GM21423 (cell line): ENCODE measurements at regions not wholly inside any gene's neighbourhood (a gene's known extent, or its start where the extent isn't known, plus 50 kb on each side); places are given as distances from the start of the nearest gene placed in this dataset.

Experiments
- ATAC-seq: cut with Tn5 transposase; IDR thresholded peaks from one replicate; pipeline ENCODE4 v1.9.1; 2021; ENCODE audit warnings: mild to moderate bottlenecking, moderate library complexity; ENCODE audit not compliant: unreplicated experiment

DNA sequence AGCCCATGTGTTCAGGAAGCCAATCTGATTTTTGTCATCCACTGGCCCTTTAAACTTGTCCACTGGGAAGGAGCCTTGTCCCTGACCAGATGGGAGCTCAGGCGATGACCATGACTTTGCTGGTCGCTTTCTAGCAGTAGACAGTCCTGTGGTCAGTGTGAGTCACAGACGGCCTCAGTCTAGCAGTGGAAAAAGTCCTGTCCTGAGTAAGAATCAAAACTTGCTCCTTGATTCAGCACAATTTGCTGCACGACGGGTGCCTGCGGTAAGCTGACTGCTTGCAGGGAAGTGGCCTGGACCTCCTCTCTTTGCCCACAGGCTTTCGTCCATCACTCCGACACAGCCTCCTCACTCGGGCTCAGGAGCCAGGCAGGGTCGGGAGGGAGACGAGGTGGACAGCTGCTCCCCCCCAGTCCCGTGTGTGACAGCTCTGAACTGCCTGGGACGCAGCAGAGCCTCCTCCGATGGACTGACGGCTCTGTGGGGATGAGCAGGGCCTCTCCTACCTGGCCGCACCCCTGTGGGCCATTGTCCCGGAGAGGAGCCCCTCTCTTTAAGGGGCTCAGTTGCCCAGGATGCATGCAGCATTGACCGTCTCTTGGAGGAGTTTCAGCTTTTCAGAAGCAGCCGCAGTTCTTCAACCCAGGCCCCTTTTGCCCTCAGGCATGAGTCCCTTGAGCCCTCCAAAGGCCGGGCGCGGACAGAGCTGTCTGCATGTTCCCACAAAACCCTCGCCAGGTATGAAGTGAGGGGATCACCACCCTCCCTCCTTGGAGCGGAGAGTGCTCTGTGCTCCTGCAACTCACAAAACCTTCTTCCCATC lies 209.2 kb downstream of the ANKRD60 start:
- ATAC-seq = no peak

DNA sequence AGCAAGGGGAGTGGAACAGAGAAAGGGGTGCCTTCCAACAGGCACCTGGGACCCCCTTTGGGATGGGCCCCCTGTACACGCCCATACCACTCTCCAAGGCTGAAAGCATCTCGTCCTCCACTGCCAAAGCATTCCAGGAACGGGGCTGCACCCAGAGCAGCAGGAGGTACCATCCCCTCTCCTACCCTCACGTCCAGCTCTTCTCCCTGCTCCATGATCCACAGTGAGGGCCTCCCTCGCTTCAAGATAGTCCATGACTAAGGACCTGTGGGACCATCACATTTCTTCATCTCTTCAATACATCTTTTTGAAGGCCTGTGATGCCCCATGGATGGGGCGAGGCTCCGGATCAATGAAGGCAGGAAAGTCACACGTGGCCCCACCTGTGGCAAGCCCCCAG lies 209.9 kb downstream of the ANKRD60 start:
- ATAC-seq = no peak

- no peak for ATAC-seq
Observed at GRCh38 chr20:58017970-58018530, 210.4 kb downstream of the ANKRD60 start.

DNA sequence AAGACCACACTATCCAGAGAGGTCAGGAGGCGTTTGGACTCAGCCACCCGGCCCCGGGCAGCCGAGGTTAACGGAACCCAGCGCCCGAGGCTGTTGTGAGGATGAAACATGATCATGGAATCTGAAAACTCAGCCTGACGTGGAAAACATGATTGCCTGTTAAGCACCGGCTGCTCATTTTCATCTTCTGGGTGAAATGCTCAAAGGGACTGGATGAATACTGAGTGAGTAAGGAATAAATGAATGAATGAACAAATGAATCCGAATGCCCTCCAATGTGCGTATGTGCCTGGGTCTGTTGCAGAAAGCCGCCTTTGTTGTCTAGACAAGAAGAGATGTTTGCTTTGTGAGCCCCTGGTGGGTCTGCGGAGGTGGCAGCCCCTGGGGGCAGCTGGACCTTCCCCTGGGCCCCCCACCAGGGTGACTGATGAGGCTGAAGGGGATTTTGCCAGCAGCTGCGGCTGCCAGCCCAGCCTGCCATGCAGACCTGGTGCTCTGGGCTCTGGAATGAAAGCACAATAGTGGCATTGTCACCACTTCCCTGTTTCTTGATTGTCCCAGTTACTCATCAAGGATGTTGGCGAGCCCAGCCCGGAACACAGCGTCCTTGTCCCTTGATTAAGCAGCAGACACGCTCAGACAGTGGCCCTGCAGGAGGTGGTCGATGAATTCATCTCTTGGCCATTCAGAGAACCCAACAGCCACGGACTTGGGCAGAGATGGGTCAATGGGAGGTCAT lies 211.1 kb downstream of the ANKRD60 start:
- ATAC-seq = no peak

DNA sequence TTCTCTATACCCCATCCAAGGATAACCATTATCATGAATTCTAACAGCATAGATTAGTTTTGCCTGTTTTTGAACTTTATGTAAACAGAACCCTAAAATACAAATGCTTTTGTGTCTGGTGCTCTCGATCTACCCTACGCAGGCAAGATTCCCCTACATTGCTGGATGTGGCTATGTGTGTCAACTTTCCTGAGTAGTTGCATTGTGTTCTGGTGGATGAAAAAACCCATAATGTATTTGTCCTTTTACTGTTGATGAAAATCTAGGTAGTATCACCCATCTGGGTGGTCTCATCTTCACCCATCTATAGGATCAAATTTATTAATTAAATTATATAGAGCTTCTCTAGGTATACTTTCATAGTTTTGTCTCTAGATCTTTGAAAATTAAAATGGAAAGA lies 211.7 kb downstream of the ANKRD60 start:
- no peak for ATAC-seq

DNA sequence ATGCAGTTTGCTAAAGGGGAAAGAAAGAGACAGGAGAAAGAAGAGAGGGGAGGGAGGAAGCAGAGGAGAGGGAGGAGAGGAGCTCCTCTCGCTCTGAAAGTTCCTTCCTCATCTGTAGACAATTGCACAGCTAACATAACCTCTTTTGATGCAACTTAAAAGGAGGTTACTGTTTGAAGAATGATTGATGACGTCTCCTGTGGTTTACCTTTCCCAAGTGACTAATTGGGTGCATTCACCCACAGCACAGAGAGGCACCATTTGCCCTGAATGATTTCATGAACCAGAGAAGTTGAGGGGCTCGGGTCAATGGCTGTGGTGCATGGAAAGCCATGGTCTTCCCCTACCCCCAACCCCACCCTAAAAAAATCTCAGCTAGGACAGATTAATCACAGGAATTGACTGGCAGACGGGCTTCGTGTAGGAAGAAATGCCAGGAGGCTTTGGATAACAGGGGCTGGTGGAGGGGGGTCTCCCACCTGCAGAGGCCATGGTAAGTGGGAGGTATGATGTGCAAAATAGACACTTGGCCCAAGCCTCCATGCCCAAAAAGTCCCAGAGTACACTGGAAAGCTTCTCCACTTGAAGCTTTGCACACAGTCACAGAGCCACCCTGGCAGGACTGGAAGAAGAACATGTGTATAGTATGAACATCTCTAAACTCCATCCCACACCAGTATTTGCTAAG lies 213.7 kb downstream of the ANKRD60 start:
- no peak for ATAC-seq

- ATAC-seq = no peak
Observed at GRCh38 chr20:58012731-58013510, 215.5 kb downstream of the ANKRD60 start.

DNA sequence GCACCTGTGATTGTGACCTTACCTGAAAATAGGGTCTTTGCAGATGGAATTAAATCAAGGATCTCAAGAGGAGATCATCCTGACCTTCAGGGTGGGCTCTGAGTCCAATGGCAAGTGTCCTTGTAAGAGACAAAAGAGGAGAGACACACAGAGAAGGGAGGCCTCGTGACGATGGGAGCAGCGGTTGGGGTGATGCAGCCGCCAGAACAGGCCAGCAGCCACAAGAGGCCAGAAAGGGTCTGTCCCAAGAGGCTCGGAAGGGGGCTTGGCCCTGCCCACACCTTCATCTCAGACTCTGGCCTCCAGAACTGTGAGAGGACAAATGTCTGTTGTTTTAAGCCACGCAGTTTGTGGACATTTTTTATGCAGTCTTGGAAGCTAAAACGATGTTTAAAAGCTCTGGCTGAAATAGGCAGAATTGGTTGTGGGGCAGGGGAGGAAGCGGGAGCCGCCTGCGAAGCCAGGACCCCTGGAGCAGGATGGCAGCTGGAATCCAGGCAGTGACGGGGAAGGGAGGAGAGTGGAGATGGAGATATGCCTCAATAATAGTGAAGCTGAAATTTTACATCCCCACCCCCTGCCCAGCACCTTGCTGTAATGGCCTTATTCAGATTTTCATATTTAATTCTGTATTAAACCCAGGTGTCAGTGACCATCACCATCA lies 216.4 kb downstream of the ANKRD60 start:
- ATAC-seq = no peak

DNA sequence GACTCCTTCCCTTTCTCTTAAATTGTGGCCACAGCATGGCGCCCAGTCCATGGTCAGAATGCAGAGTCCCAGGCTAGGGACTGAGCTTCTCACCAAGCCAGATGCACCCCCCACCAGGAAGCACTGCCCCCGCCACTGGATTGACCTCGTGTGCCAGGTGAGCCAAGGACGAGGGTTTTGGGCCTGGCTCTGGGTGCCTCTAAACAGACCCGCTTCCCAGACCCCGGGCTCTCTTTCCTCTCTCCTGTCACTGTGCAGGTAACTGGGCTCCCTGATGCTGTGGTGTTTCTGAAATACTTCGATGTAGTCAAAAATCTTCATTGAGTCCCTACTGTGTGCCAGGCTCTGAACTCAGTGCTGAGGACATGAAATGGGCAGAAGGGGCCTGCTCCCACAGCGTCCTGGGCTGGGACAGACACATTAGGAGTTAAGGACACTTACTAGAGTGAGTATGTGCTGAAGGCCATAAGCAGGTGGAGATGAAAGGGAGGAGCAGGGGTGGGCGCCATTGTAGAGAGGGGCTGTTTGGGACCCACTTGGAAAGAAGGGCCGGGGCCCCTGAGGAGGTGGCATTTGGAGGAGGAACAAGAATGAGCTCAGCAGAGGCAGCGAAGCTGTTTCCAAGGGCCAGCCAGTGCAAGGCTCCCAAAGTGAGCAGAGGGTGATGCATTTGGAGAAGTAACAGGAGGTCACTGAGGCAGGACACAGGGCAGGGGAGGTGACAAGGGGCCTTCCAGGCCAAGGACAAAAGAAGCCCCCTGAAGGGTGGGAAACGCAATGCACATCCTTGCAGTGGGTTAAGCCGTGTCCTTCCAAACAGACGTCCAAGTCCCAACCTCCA lies 217.1 kb downstream of the ANKRD60 start:
- ATAC-seq = no peak

DNA sequence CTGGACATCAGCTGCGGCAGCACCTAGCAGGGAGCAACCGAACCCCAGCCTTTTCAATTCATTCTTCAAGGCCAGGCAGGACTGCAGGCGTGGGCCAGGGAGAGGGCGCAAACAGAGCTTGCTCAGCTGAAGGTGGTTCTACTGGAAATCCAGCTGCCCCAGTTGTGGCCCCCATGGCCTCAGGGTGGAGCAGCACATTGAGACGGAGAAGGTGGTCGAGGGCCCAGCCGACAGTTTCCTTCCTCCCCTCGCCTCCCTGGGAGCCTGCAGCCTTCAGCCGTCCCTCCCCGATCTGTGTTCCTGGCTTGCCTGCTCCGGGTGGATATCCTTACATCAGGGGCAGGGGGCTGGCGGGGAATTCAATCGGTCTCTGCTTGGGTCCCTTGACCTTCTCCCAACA lies 217.8 kb downstream of the ANKRD60 start:
- no peak for ATAC-seq

DNA sequence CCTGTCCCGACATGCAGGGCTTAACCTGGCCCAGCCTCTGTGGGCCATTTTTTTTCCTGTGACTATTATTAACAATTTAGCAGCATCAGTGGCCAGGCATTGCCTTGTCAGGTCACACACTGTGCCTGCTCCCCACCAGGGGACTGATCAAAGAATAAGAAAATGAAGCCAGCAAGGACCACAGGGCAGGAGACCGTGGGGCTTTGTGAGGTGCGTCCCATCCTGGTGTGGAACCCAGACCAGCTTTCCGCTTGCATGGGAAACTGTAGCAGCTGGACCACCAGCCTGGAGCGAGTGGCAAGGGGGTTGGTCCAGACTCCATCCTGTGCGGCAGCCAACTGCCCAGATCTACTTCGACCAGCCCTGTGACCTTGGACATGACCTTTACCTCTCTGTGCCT lies 218.3 kb downstream of the ANKRD60 start:
- no peak for ATAC-seq

GRCh38 chr20:58008866-58009265 lies 219.6 kb downstream of the ANKRD60 start:
- ATAC-seq = no peak

DNA sequence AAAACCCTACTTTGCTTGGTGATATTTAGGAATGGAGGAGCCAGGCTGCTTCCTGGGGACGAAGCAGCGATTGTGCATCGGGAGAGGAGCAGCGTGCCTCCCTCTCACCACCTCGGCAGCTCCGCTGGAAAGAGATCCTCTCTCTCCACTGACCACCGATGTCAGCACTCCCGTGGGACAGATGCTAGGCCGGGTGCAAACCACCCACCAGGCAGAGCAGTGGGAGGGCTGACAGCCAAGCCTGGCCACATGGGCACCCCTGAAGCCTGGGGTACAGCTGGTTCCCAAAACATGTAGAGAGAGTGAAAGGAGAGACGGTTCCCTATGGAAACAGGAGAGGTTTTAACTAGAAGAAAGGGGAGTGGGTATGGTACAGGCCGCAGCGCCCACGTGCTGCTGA lies 220.0 kb downstream of the ANKRD60 start:
- no peak for ATAC-seq

GRCh38 chr20:58007947-58008346 lies 220.5 kb downstream of the ANKRD60 start:
- ATAC-seq = no peak

- ATAC-seq = no peak
Observed at GRCh38 chr20:58006346-58007316, 221.8 kb downstream of the ANKRD60 start.

GRCh38 chr20:58005581-58006345 lies 222.7 kb downstream of the ANKRD60 start:
- no peak for ATAC-seq

DNA sequence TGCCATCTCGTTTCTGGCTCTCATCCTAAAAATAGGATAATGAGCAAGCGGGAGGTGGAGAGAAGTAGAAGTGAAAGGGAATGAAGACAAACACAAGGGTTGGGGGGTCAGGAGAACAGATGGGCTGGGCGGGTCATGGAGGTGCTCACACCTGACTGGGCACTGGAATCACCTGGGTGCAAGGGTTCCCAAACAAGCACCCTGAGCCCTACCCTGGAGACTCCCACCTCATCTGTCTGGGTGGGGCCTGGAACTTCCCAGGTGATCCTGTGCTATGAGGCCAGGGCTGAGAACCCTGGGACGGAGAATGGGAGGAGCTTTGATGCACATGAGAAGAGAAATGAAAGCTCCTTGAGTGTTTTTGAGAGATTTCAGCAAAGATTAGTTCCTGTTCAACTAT lies 223.6 kb downstream of the ANKRD60 start:
- no peak for ATAC-seq
